ENCODE measurements at regions not wholly inside any gene's neighbourhood (a gene's known extent, or its start where the extent isn't known, plus 50 kb on each side); places are given as distances from the start of the nearest gene placed in this dataset.

GRCh38 chrX:94065091-94065490 lies 391.1 kb downstream of the FAM133A start:
- CTCF ChIA-PET: no interaction called here
- POLR2A ChIA-PET (ENCODE audit: low non-redundant PET): no interaction called here
- no peak overlapping the region for H3K27ac ChIP-seq
- TF ChIP-seq CTCF (conservative IDR thresholded peaks at IDR 0.05; ENCODE audit: low read depth): no peak
- no peak for DNase-seq (ENCODE audit: low spot score)

GRCh38 chrX:94089149-94089548 lies 415.1 kb downstream of the FAM133A start:
- DNase-seq (ENCODE audit: low spot score): no peak
- POLR2A ChIA-PET (ENCODE audit: low non-redundant PET): no interaction called here
- CTCF ChIA-PET: no interaction called here
- no peak for TF ChIP-seq CTCF (conservative IDR thresholded peaks at IDR 0.05; ENCODE audit: low read depth)
- no peak overlapping the region for H3K27ac ChIP-seq

- DNase-seq (ENCODE audit: low spot score): no peak
These were observed 423.9 kb downstream of the FAM133A start for GRCh38 chrX:94097868-94098267.

GRCh38 chrX:94107981-94108380 lies 434.0 kb downstream of the FAM133A start:
- ChIA-PET POLR2A (ENCODE audit: low non-redundant PET) (no interaction called here), CTCF (interaction anchor here (0.6 to 0.7 kb wide), 4 partner anchors 208 to 735 kb away, joined by 3 to 6 read pairs (median 4); no protein-coding TSS in a partner anchor)
- H3K27ac ChIP-seq: no peak overlapping the region
- peak; percentile 13; the same call in 1 of the 2 replicates for TF ChIP-seq CTCF (conservative IDR thresholded peaks at IDR 0.05; ENCODE audit: low read depth)
- peak; percentile 0 for DNase-seq (ENCODE audit: low spot score)

More at GRCh38 chrX:94097868-94098267, 423.9 kb downstream of the FAM133A start:
- POLR2A ChIA-PET (ENCODE audit: low non-redundant PET): no interaction called here
- TF ChIP-seq CTCF (conservative IDR thresholded peaks at IDR 0.05; ENCODE audit: low read depth): no peak
- CTCF ChIA-PET: no interaction called here
- H3K27ac ChIP-seq: no peak overlapping the region

- TF ChIP-seq CTCF (conservative IDR thresholded peaks at IDR 0.05; ENCODE audit: low read depth): no peak
- H3K27ac ChIP-seq: no peak overlapping the region
- POLR2A ChIA-PET (ENCODE audit: low non-redundant PET): no interaction called here
- CTCF ChIA-PET: no interaction called here
- no peak for DNase-seq (ENCODE audit: low spot score)
These were observed 440.4 kb downstream of the FAM133A start for GRCh38 chrX:94114362-94114761.

GRCh38 chrX:94121799-94122198 lies 447.8 kb downstream of the FAM133A start:
- ChIA-PET POLR2A (ENCODE audit: low non-redundant PET) (no interaction called here), CTCF (no interaction called here)
- TF ChIP-seq CTCF (conservative IDR thresholded peaks at IDR 0.05; ENCODE audit: low read depth): no peak
- DNase-seq (ENCODE audit: low spot score): no peak
- no peak overlapping the region for H3K27ac ChIP-seq

- CTCF ChIA-PET: no interaction called here
- TF ChIP-seq CTCF (conservative IDR thresholded peaks at IDR 0.05; ENCODE audit: low read depth): no peak
- POLR2A ChIA-PET (ENCODE audit: low non-redundant PET): no interaction called here
These were observed 449.1 kb downstream of the FAM133A start for GRCh38 chrX:94123062-94123461.

More at GRCh38 chrX:94123062-94123461, 449.1 kb downstream of the FAM133A start:
- peak; percentile 1 for DNase-seq (ENCODE audit: low spot score)
- no peak overlapping the region for H3K27ac ChIP-seq

Data from RWPE1 (cell line).